Suprapubic skin (tissue), 4 donors: ENCODE measurements at regions not wholly inside any gene's neighbourhood (a gene's known extent, or its start where the extent isn't known, plus 50 kb on each side); places are given as distances from the start of the nearest gene placed in this dataset.

Source experiments
- DNase-seq, 2 donors: peaks; one replicate each; pipeline ENCODE4 v3.0.0-alpha.2; 2019; ENCODE audit warnings: low spot score in 2 of 2
- H3K27ac ChIP-seq: fragments of 200-600 bp; sonication (generic); one replicate; pipeline ENCODE4 v1.5.1; 2019
- H3K27me3 ChIP-seq: fragments of 200-600 bp; sonication (generic); one replicate; pipeline ENCODE4 v1.5.1; 2019
- H3K36me3 ChIP-seq: fragments of 200-600 bp; sonication (generic); one replicate; pipeline ENCODE4 v1.5.1; 2019
- H3K4me1 ChIP-seq: fragments of 200-600 bp; sonication (generic); one replicate; pipeline ENCODE4 v1.5.1; 2019
- H3K4me3 ChIP-seq: fragments of 200-600 bp; sonication (generic); one replicate; pipeline ENCODE4 v1.5.1; 2019; ENCODE audit warnings: mild to moderate bottlenecking
- H3K9me3 ChIP-seq: fragments of 200-600 bp; sonication (generic); one replicate; pipeline ENCODE4 v1.5.1; 2019
- CTCF ChIP-seq, 2 donors: fragments of 200-600 bp in 1 of 2; fragments of 450-650 bp in 1 of 2; sonication (generic) in 1 of 2; IDR thresholded peaks; one replicate each; pipeline ENCODE4 v1.5.1; 2016 to 2019; ENCODE audit warnings: antibody characterized with exemption in 2 of 2, mild to moderate bottlenecking in 1 of 2, moderate library complexity in 1 of 2
- EP300 ChIP-seq: sonication (generic); formaldehyde crosslinking; IDR thresholded peaks from one replicate; pipeline ENCODE4 v1.6.1; 2017; ENCODE audit warnings: antibody characterized with exemption
- POLR2A ChIP-seq, 2 donors: fragments of 450-650 bp; IDR thresholded peaks; one replicate each; pipeline ENCODE4 v1.6.1; 2017; ENCODE audit warnings: antibody characterized with exemption in 2 of 2, mild to moderate bottlenecking in 2 of 2, moderate library complexity in 2 of 2
- POLR2AphosphoS5 ChIP-seq, 3 donors: sonication (generic); formaldehyde crosslinking; IDR thresholded peaks; one replicate each; pipeline ENCODE4 v1.6.1; 2017; ENCODE audit warnings: antibody characterized with exemption in 3 of 3
- WGBS: methylation state at CpG from one replicate; pipeline ENCODE4 v1.1.5; 2018; 5-methylcytosine and 5-hydroxymethylcytosine counted together

GRCh38 chr20:48531505-48531904, 296.3 kb downstream of the PREX1 start:
- TF ChIP-seq EP300: no peak
- TF ChIP-seq POLR2AphosphoS5 (IDR thresholded peaks at IDR 0.05): no peak
- DNase-seq: no peak

GRCh38 chr20:48530957-48531356, 296.8 kb downstream of the PREX1 start:
- Histone ChIP-seq H3K9me3 (no peaks in the 10 kb centered on the region), H3K27me3 (peaks cover 29% of the 10 kb centered on the region), H3K27ac (no peak overlapping the region), H3K4me1 (no peaks in the 10 kb centered on the region), H3K4me3 (no peak overlapping the region), H3K36me3 (no peaks in the 10 kb centered on the region)
- DNase-seq: no peak
- no peak for TF ChIP-seq POLR2AphosphoS5 (IDR thresholded peaks at IDR 0.05)
- TF ChIP-seq CTCF (IDR thresholded peaks at IDR 0.05): no peak
- no peak for TF ChIP-seq EP300
- no peak for TF ChIP-seq POLR2A (IDR thresholded peaks at IDR 0.05)
- WGBS: 80% methylated on average over 5 of the region's 5 CpGs

More at GRCh38 chr20:48531505-48531904, 296.3 kb downstream of the PREX1 start:
- 48% methylated on average over 2 of the region's 2 CpGs for whole genome bisulfite sequencing
- Histone ChIP-seq H3K9me3 (no peaks in the 10 kb centered on the region), H3K4me3 (no peak overlapping the region), H3K36me3 (no peaks in the 10 kb centered on the region), H3K27ac (no peak overlapping the region), H3K4me1 (no peaks in the 10 kb centered on the region), H3K27me3 (peaks cover 28% of the 10 kb centered on the region)

GRCh38 chr20:48528346-48528745, 299.5 kb downstream of the PREX1 start:
- Histone ChIP-seq H3K27me3 (peaks cover 28% of the 10 kb centered on the region), H3K4me3 (no peak overlapping the region), H3K36me3 (no peaks in the 10 kb centered on the region), H3K27ac (no peak overlapping the region), H3K4me1 (no peaks in the 10 kb centered on the region), H3K9me3 (no peaks in the 10 kb centered on the region)
- no peak for DNase-seq
- TF ChIP-seq CTCF (IDR thresholded peaks at IDR 0.05): no peak
- TF ChIP-seq POLR2AphosphoS5 (IDR thresholded peaks at IDR 0.05): no peak
- TF ChIP-seq EP300: no peak
- no peak for TF ChIP-seq POLR2A (IDR thresholded peaks at IDR 0.05)
- 90% methylated on average over 7 of the region's 7 CpGs for WGBS

GRCh38 chr20:48527771-48528170, 300.0 kb downstream of the PREX1 start:
- WGBS: 86% methylated on average over 6 of the region's 11 CpGs
- DNase-seq: no peak

GRCh38 chr20:48526936-48527335, 300.9 kb downstream of the PREX1 start:
- Histone ChIP-seq H3K36me3 (no peaks in the 10 kb centered on the region), H3K4me3 (no peak overlapping the region), H3K4me1 (no peaks in the 10 kb centered on the region), H3K27ac (no peak overlapping the region), H3K27me3 (peaks cover 24% of the 10 kb centered on the region), H3K9me3 (no peaks in the 10 kb centered on the region)
- no peak for DNase-seq
- 67% methylated on average over 9 of the region's 9 CpGs for WGBS
- TF ChIP-seq CTCF (IDR thresholded peaks at IDR 0.05): no peak

More at GRCh38 chr20:48527771-48528170, 300.0 kb downstream of the PREX1 start:
- TF ChIP-seq EP300 (no peak), CTCF (IDR thresholded peaks at IDR 0.05) (no peak), POLR2AphosphoS5 (IDR thresholded peaks at IDR 0.05) (no peak), POLR2A (IDR thresholded peaks at IDR 0.05) (no peak)
- Histone ChIP-seq H3K27ac (no peak overlapping the region), H3K9me3 (no peaks in the 10 kb centered on the region), H3K4me1 (no peaks in the 10 kb centered on the region), H3K27me3 (peaks cover 24% of the 10 kb centered on the region), H3K4me3 (no peak overlapping the region), H3K36me3 (no peaks in the 10 kb centered on the region)

- Histone ChIP-seq H3K9me3 (no peaks in the 10 kb centered on the region), H3K4me3 (no peak overlapping the region), H3K4me1 (no peaks in the 10 kb centered on the region), H3K27ac (no peak overlapping the region), H3K36me3 (no peaks in the 10 kb centered on the region), H3K27me3 (peaks cover 17% of the 10 kb centered on the region)
- 93% methylated on average over 2 of the region's 2 CpGs for WGBS
- DNase-seq: no peak
- TF ChIP-seq POLR2AphosphoS5 (IDR thresholded peaks at IDR 0.05): no peak
- TF ChIP-seq CTCF (IDR thresholded peaks at IDR 0.05): no peak
- no peak for TF ChIP-seq POLR2A (IDR thresholded peaks at IDR 0.05)
- no peak for TF ChIP-seq EP300
Measured at GRCh38 chr20:48525400-48525799, 302.4 kb downstream of the PREX1 start.
